ENCODE measurements at regions not wholly inside any gene's neighbourhood (a gene's known extent, or its start where the extent isn't known, plus 50 kb on each side); places are given as distances from the start of the nearest gene placed in this dataset.

GRCh38 chr5:3904584-3904983 is 309.0 kb downstream of the IRX1 start:
- Histone ChIP-seq H3K36me3 (ENCODE audit: control insufficient read depth in 2 of 2, extremely low read depth in 1 of 2, insufficient read depth in 2 of 2, low read length in 2 of 2) (no peaks in the 10 kb centered on the region), H3K9me3 (replicated peaks; ENCODE audit: control insufficient read depth, insufficient read depth, low read length) (peaks cover 6% of the 10 kb centered on the region), H3K9ac (replicated peaks; ENCODE audit: extremely low read depth, insufficient read depth, low read length) (no peak overlapping the region), H3K4me2 (ENCODE audit: insufficient read depth, low read length) (no peak overlapping the region), H3K27me3 (ENCODE audit: control insufficient read depth in 2 of 2, insufficient read depth in 2 of 2, low read length in 2 of 2) (no peaks in the 10 kb centered on the region), H3K27ac (ENCODE audit: insufficient read depth, low read depth, low read length) (no peak overlapping the region), H3K9me1 (replicated peaks; ENCODE audit: control insufficient read depth, extremely low read depth, insufficient read depth, low read length) (no peaks in the 10 kb centered on the region), H2AFZ (ENCODE audit: low read depth, low read length) (no peak overlapping the region), H4K20me1 (replicated peaks; ENCODE audit: control insufficient read depth, extremely low read depth, insufficient read depth, low read length) (no peaks in the 10 kb centered on the region), H3K79me2 (ENCODE audit: control insufficient read depth, insufficient read depth, low read length) (no peaks in the 10 kb centered on the region), H3K4me3 (replicated peaks in 1 of 3; ENCODE audit: insufficient read depth in 1 of 3, low read depth in 1 of 3, low read length in 3 of 3) (no peak overlapping the region), H3K4me1 (ENCODE audit: control insufficient read depth, extremely low read depth, insufficient read depth, low read length) (no peaks in the 10 kb centered on the region)
- TF ChIP-seq FOS (IDR thresholded peaks at IDR 0.05; ENCODE audit: borderline replicate concordance, insufficient read depth, low read length) = no peak
- TF ChIP-seq GATA2 (IDR thresholded peaks at IDR 0.05; ENCODE audit: insufficient read depth, insufficient read length, low read depth, low read length) = no peak
- TF ChIP-seq, protein P1, sequence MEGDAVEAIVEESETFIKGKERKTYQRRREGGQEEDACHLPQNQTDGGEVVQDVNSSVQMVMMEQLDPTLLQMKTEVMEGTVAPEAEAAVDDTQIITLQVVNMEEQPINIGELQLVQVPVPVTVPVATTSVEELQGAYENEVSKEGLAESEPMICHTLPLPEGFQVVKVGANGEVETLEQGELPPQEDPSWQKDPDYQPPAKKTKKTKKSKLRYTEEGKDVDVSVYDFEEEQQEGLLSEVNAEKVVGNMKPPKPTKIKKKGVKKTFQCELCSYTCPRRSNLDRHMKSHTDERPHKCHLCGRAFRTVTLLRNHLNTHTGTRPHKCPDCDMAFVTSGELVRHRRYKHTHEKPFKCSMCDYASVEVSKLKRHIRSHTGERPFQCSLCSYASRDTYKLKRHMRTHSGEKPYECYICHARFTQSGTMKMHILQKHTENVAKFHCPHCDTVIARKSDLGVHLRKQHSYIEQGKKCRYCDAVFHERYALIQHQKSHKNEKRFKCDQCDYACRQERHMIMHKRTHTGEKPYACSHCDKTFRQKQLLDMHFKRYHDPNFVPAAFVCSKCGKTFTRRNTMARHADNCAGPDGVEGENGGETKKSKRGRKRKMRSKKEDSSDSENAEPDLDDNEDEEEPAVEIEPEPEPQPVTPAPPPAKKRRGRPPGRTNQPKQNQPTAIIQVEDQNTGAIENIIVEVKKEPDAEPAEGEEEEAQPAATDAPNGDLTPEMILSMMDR (IDR thresholded peaks at IDR 0.05; ENCODE audit: extremely low read depth in 1 of 2, insufficient read depth in 1 of 2, low read depth in 1 of 2, low read length in 2 of 2) = no peak
- no peak for TF ChIP-seq EZH2 (IDR thresholded peaks at IDR 0.05; ENCODE audit: borderline replicate concordance, low read depth, low read length, severe bottlenecking)
- TF ChIP-seq, protein P2, sequence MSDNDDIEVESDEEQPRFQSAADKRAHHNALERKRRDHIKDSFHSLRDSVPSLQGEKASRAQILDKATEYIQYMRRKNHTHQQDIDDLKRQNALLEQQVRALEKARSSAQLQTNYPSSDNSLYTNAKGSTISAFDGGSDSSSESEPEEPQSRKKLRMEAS (IDR thresholded peaks at IDR 0.05; ENCODE audit: insufficient read depth, insufficient read length) = no peak
- TF ChIP-seq MYC (IDR thresholded peaks at IDR 0.05; ENCODE audit: low read depth, low read length) = no peak
- no peak for TF ChIP-seq JUN (IDR thresholded peaks at IDR 0.05; ENCODE audit: borderline replicate concordance, insufficient read depth, insufficient read length, low read depth)
- TF ChIP-seq POLR2A (IDR thresholded peaks at IDR 0.05; ENCODE audit: low read depth, low read length) = no peak
- no peak for TF ChIP-seq POLR2AphosphoS5 (IDR thresholded peaks at IDR 0.05; ENCODE audit: insufficient read depth, low read depth, low read length)
- intact Hi-C loops (cut with micrococcal nuclease) (no loop called here), dilution Hi-C loops (cut with MboI; ENCODE audit: extremely low pct_ligation_motif_present, low sequenced_read_pairs) (no loop called here)
- POLR2A ChIA-PET = no interaction called here
- CTCF ChIA-PET = no interaction called here
- BruUV-seq (replicated peaks) = no TSS peak
- DNase-seq (ENCODE audit: low read depth, low spot score) (no peak), FAIRE-seq (no peak)
